HEK293 (cell line): ENCODE measurements at regions not wholly inside any gene's neighbourhood (a gene's known extent, or its start where the extent isn't known, plus 50 kb on each side); places are given as distances from the start of the nearest gene placed in this dataset.
A peak's percentile ranks its signal among the peaks of the same experiment; 100 is the strongest.

Experiments
- BCL6B ChIP-seq: fragments of 450-650 bp; formaldehyde crosslinking; IDR thresholded peaks from 2 replicates; pipeline ENCODE4 v1.5.1; 2017; ENCODE audit warnings: missing biosample characterization, missing genetic modification characterization
- HIC1 ChIP-seq: fragments of 450-650 bp; formaldehyde crosslinking; IDR thresholded peaks from 2 replicates; pipeline ENCODE4 v1.5.1; 2016; ENCODE audit warnings: missing biosample characterization, missing genetic modification characterization
- HOXA7 ChIP-seq: sonication (generic); formaldehyde crosslinking; IDR thresholded peaks from 2 replicates; pipeline ENCODE4 v1.8.1; 2022; ENCODE audit warnings: missing genetic modification reagents, borderline replicate concordance
- HOXD13 ChIP-seq: sonication (generic); formaldehyde crosslinking; IDR thresholded peaks from 2 replicates; pipeline ENCODE4 v1.8.0; 2022; ENCODE audit warnings: missing genetic modification reagents, borderline replicate concordance
- INSM2 ChIP-seq: fragments of 450-650 bp; formaldehyde crosslinking; IDR thresholded peaks from 2 replicates; pipeline ENCODE4 v1.5.1; 2016; ENCODE audit warnings: missing biosample characterization, missing genetic modification characterization
- KLF17 ChIP-seq: fragments of 450-650 bp; formaldehyde crosslinking; IDR thresholded peaks from 2 replicates; pipeline ENCODE4 v1.5.1; 2016; ENCODE audit warnings: missing biosample characterization, missing genetic modification characterization
- MZF1 ChIP-seq: fragments of 450-650 bp; formaldehyde crosslinking; IDR thresholded peaks from 2 replicates; pipeline ENCODE4 v1.5.1; 2017; ENCODE audit warnings: missing biosample characterization, missing genetic modification characterization, borderline replicate concordance
- SP7 ChIP-seq: fragments of 450-650 bp; formaldehyde crosslinking; IDR thresholded peaks from 2 replicates; pipeline ENCODE4 v1.5.1; 2016; ENCODE audit warnings: missing biosample characterization, missing genetic modification characterization
- ZBTB26 ChIP-seq: fragments of 450-650 bp; formaldehyde crosslinking; optimal IDR thresholded peaks from 2 replicates; pipeline ENCODE3; 2016; ENCODE audit warnings: missing biosample characterization, mild to moderate bottlenecking, missing genetic modification characterization
- ZBTB44 ChIP-seq: fragments of 450-650 bp; IDR thresholded peaks from 2 replicates; pipeline ENCODE4 v1.5.1; 2018; ENCODE audit warnings: missing biosample characterization, mild to moderate bottlenecking, missing genetic modification characterization
- ZNF112 ChIP-seq: fragments of 450-650 bp; formaldehyde crosslinking; IDR thresholded peaks from 2 replicates; pipeline ENCODE4 v1.5.0; 2017; ENCODE audit warnings: missing biosample characterization, missing genetic modification characterization
- ZNF138 ChIP-seq: fragments of 450-650 bp; formaldehyde crosslinking; IDR thresholded peaks from 2 replicates; pipeline ENCODE4 v1.5.1; 2016; ENCODE audit warnings: missing biosample characterization, missing genetic modification characterization, borderline replicate concordance
- ZNF146 ChIP-seq: fragments of 450-650 bp; formaldehyde crosslinking; IDR thresholded peaks from 2 replicates; pipeline ENCODE4 v1.5.1; 2016; ENCODE audit warnings: missing biosample characterization, missing genetic modification characterization
- ZNF155 ChIP-seq: fragments of 450-650 bp; formaldehyde crosslinking; IDR thresholded peaks from 2 replicates; pipeline ENCODE4 v1.5.1; 2016; ENCODE audit warnings: missing biosample characterization, missing genetic modification characterization
- ZNF157 ChIP-seq: fragments of 450-650 bp; formaldehyde crosslinking; IDR thresholded peaks from 2 replicates; pipeline ENCODE4 v1.5.1; 2016; ENCODE audit warnings: missing biosample characterization, missing genetic modification characterization
- ZNF202 ChIP-seq: fragments of 450-650 bp; formaldehyde crosslinking; IDR thresholded peaks from 2 replicates; pipeline ENCODE4 v1.5.1; 2016; ENCODE audit warnings: missing biosample characterization, missing genetic modification characterization, borderline replicate concordance
- ZNF211 ChIP-seq: fragments of 450-650 bp; formaldehyde crosslinking; IDR thresholded peaks from 2 replicates; pipeline ENCODE4 v1.5.1; 2016; ENCODE audit warnings: low read depth, missing biosample characterization, missing genetic modification characterization
- ZNF23 ChIP-seq: fragments of 450-650 bp; formaldehyde crosslinking; IDR thresholded peaks from 2 replicates; pipeline ENCODE4 v1.5.1; 2016; ENCODE audit warnings: missing biosample characterization, missing genetic modification characterization, borderline replicate concordance
- ZNF248 ChIP-seq: fragments of 450-650 bp; formaldehyde crosslinking; IDR thresholded peaks from 2 replicates; pipeline ENCODE4 v1.5.1; 2017; ENCODE audit warnings: missing biosample characterization, missing genetic modification characterization
- ZNF26 ChIP-seq: fragments of 450-650 bp; formaldehyde crosslinking; IDR thresholded peaks from 2 replicates; pipeline ENCODE4 v1.5.1; 2016; ENCODE audit warnings: missing biosample characterization, missing genetic modification characterization
- ZNF391 ChIP-seq: fragments of 450-650 bp; formaldehyde crosslinking; IDR thresholded peaks from 2 replicates; pipeline ENCODE4 v1.5.1; 2016; ENCODE audit warnings: low read depth, missing biosample characterization, missing genetic modification characterization, borderline replicate concordance
- ZNF423 ChIP-seq: fragments of 450-650 bp; formaldehyde crosslinking; IDR thresholded peaks from 2 replicates; pipeline ENCODE4 v1.5.1; 2016; ENCODE audit warnings: missing biosample characterization, missing genetic modification characterization
- ZNF560 ChIP-seq: fragments of 450-650 bp; formaldehyde crosslinking; IDR thresholded peaks from 2 replicates; pipeline ENCODE4 v1.5.1; 2017; ENCODE audit warnings: missing biosample characterization, missing genetic modification characterization, borderline replicate concordance
- ZNF561 ChIP-seq: fragments of 450-650 bp; IDR thresholded peaks from 2 replicates; pipeline ENCODE4 v1.5.1; 2018; ENCODE audit warnings: missing biosample characterization, missing genetic modification characterization, borderline replicate concordance
- ZNF610 ChIP-seq: fragments of 450-650 bp; formaldehyde crosslinking; IDR thresholded peaks from 2 replicates; pipeline ENCODE4 v1.5.1; 2016; ENCODE audit warnings: missing biosample characterization, missing genetic modification characterization, borderline replicate concordance
- ZNF639 ChIP-seq: fragments of 450-650 bp; formaldehyde crosslinking; IDR thresholded peaks from 2 replicates; pipeline ENCODE4 v1.5.1; 2016; ENCODE audit warnings: missing biosample characterization, missing genetic modification characterization
- ZNF707 ChIP-seq: fragments of 450-650 bp; formaldehyde crosslinking; IDR thresholded peaks from 2 replicates; pipeline ENCODE4 v1.5.1; 2016; ENCODE audit warnings: missing biosample characterization, missing genetic modification characterization
- ZNF785 ChIP-seq: fragments of 450-650 bp; formaldehyde crosslinking; IDR thresholded peaks from 2 replicates; pipeline ENCODE4 v1.5.1; 2016; ENCODE audit warnings: missing biosample characterization, missing genetic modification characterization

- no peak for TF ChIP-seq ZNF26
- no peak for TF ChIP-seq ZNF211
- TF ChIP-seq INSM2 (tag by site-specific recombination), result peak; percentile 91
- TF ChIP-seq BCL6B, result no peak
- TF ChIP-seq ZNF202 (tag by site-specific recombination), result no peak
- TF ChIP-seq ZNF707 (tag by site-specific recombination), result no peak
- no peak for TF ChIP-seq HOXA7
- TF ChIP-seq MZF1 (tag by site-specific recombination), result no peak
- TF ChIP-seq ZNF112, result no peak
- TF ChIP-seq ZNF423 (tag by site-specific recombination), result no peak
- TF ChIP-seq ZNF639 (tag by site-specific recombination), result no peak; the same call in none of the 2 replicates
- TF ChIP-seq ZNF610 (tag by site-specific recombination), result no peak
- no peak for TF ChIP-seq ZBTB26 (tag by site-specific recombination)
- TF ChIP-seq ZNF248, result no peak
- TF ChIP-seq KLF17 (tag by site-specific recombination), result peak; percentile 76; the same call in 1 of the 2 replicates
- TF ChIP-seq HIC1 (tag by site-specific recombination), result no peak
- no peak for TF ChIP-seq ZNF785 (tag by site-specific recombination)
- 0 out of 2 replicates have a peak, but pooled peaks have one; percentile 26 for TF ChIP-seq ZNF561
- peak; percentile 96 for TF ChIP-seq SP7 (tag by site-specific recombination)
- TF ChIP-seq ZNF23 (tag by site-specific recombination), result no peak
- no peak for TF ChIP-seq ZNF560 (tag by site-specific recombination)
- TF ChIP-seq ZNF146, result no peak
- no peak for TF ChIP-seq ZBTB44 (tag by site-specific recombination)
- TF ChIP-seq ZNF157 (tag by site-specific recombination), result no peak
- TF ChIP-seq ZNF155 (tag by site-specific recombination), result no peak
- TF ChIP-seq ZNF138 (tag by site-specific recombination), result no peak
- no peak for TF ChIP-seq HOXD13 (CRISPR knock-in tag)
- no peak; the same call in 1 of the 2 replicates for TF ChIP-seq ZNF391 (tag by site-specific recombination)
These were observed 339.2 kb upstream of the PODXL start (continued) for GRCh38 chr7:131895541-131896164.
